ENCODE measurements at regions not wholly inside any gene's neighbourhood (a gene's known extent, or its start where the extent isn't known, plus 50 kb on each side); places are given as distances from the start of the nearest gene placed in this dataset.

- TF ChIP-seq CTCF (IDR thresholded peaks at IDR 0.05) (no peak), POLR2A (IDR thresholded peaks at IDR 0.05) (no peak)
These were observed 238.0 kb upstream of the LRIG1 start for GRCh38 chr3:66738625-66739365.
